Gastrocnemius medialis (tissue), 4 donors: ENCODE measurements at regions not wholly inside any gene's neighbourhood (a gene's known extent, or its start where the extent isn't known, plus 50 kb on each side); places are given as distances from the start of the nearest gene placed in this dataset.
A peak's percentile ranks its signal among the peaks of the same experiment; 100 is the strongest.

ENCODE experiments used
- ATAC-seq, 2 donors: fragments of 150-250 bp; one replicate each; pipeline ENCODE4 v1.9.1; 2016
- DNase-seq, 2 donors: peaks; one replicate each; pipeline ENCODE4 v3.0.0-alpha.2; 2019
- H3K27ac ChIP-seq, 4 donors: fragments of 200-600 bp; sonication (generic); 1 replicate in 1 of 4; 2 replicates in 3 of 4; pipeline ENCODE4 v1.5.1; 2016 to 2018; ENCODE audit warnings: mild to moderate bottlenecking in 2 of 4, moderate library complexity in 1 of 4
- H3K27me3 ChIP-seq, 3 donors: fragments of 200-600 bp; sonication (generic) in 2 of 3; 1 replicate in 1 of 3; 2 replicates in 2 of 3; pipeline versions ENCODE4 v1.5.1 to v1.6.0; 2016 to 2019; ENCODE audit warnings: mild to moderate bottlenecking in 1 of 3, moderate library complexity in 1 of 3
- H3K36me3 ChIP-seq, 2 donors: fragments of 200-600 bp; sonication (generic) in 1 of 2; one replicate each; pipeline ENCODE4 v1.5.1; 2017 to 2018
- H3K4me1 ChIP-seq, 2 donors: fragments of 200-600 bp; sonication (generic) in 1 of 2; one replicate each; pipeline ENCODE4 v1.5.1; 2016 to 2017; ENCODE audit warnings: mild to moderate bottlenecking in 2 of 2
- H3K4me3 ChIP-seq, 4 donors: fragments of 200-600 bp; sonication (generic) in 3 of 4; 1 replicate in 1 of 4; 2 replicates in 3 of 4; pipeline ENCODE4 v1.5.1; 2016 to 2019; ENCODE audit warnings: mild to moderate bottlenecking in 2 of 4
- H3K9me3 ChIP-seq, 3 donors: fragments of 200-600 bp; sonication (generic) in 2 of 3; 1 replicate in 1 of 3; 2 replicates in 2 of 3; pipeline ENCODE4 v1.5.1; 2016 to 2019
- POLR2A ChIP-seq, 2 donors: fragments of 450-650 bp; IDR thresholded peaks; one replicate each; pipeline ENCODE4 v1.6.1; 2017; ENCODE audit warnings: antibody characterized with exemption in 2 of 2, mild to moderate bottlenecking in 2 of 2, moderate library complexity in 2 of 2
- in situ Hi-C, 4 donors: fragments of 200-750 bp; cut with MboI; loops; one replicate each; pipeline versions ENCODE4 v1.15.0 to v1.8.0; 2017; ENCODE audit warnings: low sequenced_read_pairs in 4 of 4
- intact Hi-C: fragments of 100-400 bp; cut with DNase I; formaldehyde crosslinking; loops from one replicate; pipeline ENCODE4 v1.15.1; 2023; ENCODE audit warnings: low total_unique reads
- TF ChIP-seq, protein P1 (sequence below), 5 experiments: fragments of 450-650 bp in 3 of 5; fragments of 200-600 bp in 2 of 5; sonication (generic) in 2 of 5; IDR thresholded peaks in 4 of 5; conservative IDR thresholded peaks in 1 of 5; 1 replicate in 4 of 5; 2 replicates in 1 of 5; pipeline ENCODE4 v1.5.1; 2016 to 2019; ENCODE audit warnings: antibody characterized with exemption in 5 of 5, mild to moderate bottlenecking in 3 of 5, moderate library complexity in 3 of 5

DNA sequence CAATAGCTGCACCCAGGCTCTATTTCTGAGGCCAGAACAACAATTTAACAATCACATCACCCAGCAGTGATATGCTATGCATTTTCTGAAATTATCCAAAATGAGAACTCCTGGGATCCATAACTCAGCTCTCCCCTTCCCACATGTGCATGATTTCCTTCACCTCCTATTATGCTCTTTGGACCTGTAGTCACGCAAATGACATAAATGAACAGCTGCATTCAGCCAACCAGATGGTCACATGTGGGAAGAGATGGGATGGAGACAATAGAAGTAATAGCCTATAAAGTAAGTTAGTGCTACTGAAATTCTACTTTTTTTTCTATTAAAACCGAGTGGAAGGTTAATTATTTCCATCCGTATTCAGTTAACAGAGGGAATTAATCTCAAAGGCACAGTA lies 662.1 kb upstream of the ID4 start:
- no peak overlapping the region for H3K4me3 ChIP-seq
- TF ChIP-seq, protein P1, sequence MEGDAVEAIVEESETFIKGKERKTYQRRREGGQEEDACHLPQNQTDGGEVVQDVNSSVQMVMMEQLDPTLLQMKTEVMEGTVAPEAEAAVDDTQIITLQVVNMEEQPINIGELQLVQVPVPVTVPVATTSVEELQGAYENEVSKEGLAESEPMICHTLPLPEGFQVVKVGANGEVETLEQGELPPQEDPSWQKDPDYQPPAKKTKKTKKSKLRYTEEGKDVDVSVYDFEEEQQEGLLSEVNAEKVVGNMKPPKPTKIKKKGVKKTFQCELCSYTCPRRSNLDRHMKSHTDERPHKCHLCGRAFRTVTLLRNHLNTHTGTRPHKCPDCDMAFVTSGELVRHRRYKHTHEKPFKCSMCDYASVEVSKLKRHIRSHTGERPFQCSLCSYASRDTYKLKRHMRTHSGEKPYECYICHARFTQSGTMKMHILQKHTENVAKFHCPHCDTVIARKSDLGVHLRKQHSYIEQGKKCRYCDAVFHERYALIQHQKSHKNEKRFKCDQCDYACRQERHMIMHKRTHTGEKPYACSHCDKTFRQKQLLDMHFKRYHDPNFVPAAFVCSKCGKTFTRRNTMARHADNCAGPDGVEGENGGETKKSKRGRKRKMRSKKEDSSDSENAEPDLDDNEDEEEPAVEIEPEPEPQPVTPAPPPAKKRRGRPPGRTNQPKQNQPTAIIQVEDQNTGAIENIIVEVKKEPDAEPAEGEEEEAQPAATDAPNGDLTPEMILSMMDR (IDR thresholded peaks at IDR 0.05 in 4 of 5, conservative IDR thresholded peaks at IDR 0.05 in 1 of 5), result no peak
- no peak for TF ChIP-seq POLR2A (IDR thresholded peaks at IDR 0.05)
- in situ Hi-C loops (no loop called here), intact Hi-C loops (no loop called here)
- H3K27me3 ChIP-seq, result no peaks in the 10 kb centered on the region
- no peaks in the 10 kb centered on the region for H3K4me1 ChIP-seq
- DNase-seq (no peak), ATAC-seq (no peak)
- no peaks in the 10 kb centered on the region for H3K36me3 ChIP-seq
- no peaks in the 10 kb centered on the region for H3K9me3 ChIP-seq
- H3K27ac ChIP-seq, result no peak overlapping the region

DNA sequence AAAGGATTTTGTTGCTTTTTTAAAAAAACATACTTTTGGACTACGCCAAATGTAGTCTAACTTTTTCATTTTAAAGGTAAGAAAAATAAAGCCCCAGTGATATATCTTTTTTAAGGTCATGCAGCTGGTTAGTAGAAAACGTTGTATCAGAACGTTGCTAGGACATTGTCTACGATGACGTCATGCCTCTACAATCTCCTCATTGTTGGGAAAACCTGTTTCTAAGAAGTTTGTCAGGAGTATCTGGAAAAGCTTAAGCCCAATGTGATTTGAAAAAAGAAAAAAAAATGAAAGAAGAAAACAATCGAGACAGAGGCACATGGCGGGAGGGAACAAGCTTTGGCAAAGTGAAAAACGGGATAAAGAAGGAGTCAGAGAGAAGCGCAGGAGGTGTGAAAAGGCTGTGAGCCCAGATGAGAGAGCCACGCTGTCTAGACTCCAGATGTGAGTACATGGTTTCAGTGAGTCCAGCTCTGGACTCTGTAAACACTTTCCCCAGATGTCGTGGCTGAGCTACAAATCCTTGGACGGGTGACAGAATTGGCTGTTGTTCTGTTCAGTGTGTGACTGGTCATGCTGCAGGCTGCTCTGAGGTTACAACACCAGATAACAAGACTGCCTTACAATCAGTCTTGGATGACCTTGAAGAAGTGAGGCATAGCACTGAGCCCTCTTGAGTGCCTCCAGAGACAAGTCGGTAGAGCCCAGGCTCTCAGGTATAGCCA lies 656.7 kb upstream of the ID4 start:
- intact Hi-C loops, result no loop called here
- TF ChIP-seq POLR2A (IDR thresholded peaks at IDR 0.05), result no peak
- TF ChIP-seq, protein P1 (IDR thresholded peaks at IDR 0.05 in 4 of 5, conservative IDR thresholded peaks at IDR 0.05 in 1 of 5), result no peak
- Histone ChIP-seq H3K4me1 (no peaks in the 10 kb centered on the region), H3K27ac (peak overlapping the region in 1 of 4 donors; percentile 38), H3K9me3 (no peaks in the 10 kb centered on the region), H3K4me3 (no peak overlapping the region), H3K36me3 (no peaks in the 10 kb centered on the region), H3K27me3 (no peaks in the 10 kb centered on the region)
- peak; percentile 55 to 71 for DNase-seq
- ATAC-seq, result peak; percentile 84 to 91
- in situ Hi-C loops, result no loop called here

DNA sequence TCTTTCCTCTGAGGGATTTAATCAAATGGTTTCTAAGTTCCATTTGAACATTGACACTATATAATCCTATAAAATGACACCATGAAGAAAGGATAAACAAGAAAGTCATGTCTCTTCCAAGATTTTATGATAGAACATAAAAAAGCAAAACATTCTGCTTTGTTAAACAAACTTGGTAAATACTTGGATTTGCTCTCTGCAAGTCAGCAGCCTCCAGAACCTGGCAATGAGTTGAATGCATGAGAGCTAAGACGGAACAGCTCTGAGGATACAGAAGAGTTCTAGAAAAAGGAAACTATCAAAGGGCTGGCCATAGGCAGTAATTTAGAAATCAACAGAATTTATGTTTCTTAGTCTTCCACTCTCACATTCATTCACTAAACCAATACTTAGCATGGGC lies 656.0 kb upstream of the ID4 start:
- intact Hi-C loops (no loop called here), in situ Hi-C loops (no loop called here)
- TF ChIP-seq, protein P1 (IDR thresholded peaks at IDR 0.05 in 4 of 5, conservative IDR thresholded peaks at IDR 0.05 in 1 of 5), result no peak
- no peak for TF ChIP-seq POLR2A (IDR thresholded peaks at IDR 0.05)

DNA sequence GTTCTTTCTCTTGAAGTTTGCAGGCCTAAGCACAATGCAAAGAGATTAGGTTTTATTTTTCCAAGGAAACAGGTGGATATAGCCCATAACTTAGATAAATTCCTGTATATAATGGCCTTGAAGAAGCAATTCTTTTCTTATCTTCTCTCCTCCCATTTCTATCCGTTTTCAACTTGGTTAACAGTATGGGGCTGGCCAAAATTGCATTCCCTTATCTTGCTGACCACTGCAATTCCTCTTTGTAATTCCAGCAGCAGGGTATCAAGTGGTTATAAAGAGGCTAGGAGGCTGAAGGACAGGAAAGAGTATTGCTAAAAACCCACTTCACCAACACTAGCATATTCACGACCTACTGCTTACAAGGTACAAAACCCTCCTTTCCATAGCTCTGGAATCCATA lies 643.5 kb upstream of the ID4 start:
- Histone ChIP-seq H3K36me3 (no peaks in the 10 kb centered on the region), H3K9me3 (no peaks in the 10 kb centered on the region), H3K4me3 (no peak overlapping the region), H3K4me1 (no peaks in the 10 kb centered on the region), H3K27me3 (no peaks in the 10 kb centered on the region), H3K27ac (no peak overlapping the region)
- no peak for ATAC-seq
- in situ Hi-C loops, result no loop called here
- intact Hi-C loops, result no loop called here
- DNase-seq, result no peak
- TF ChIP-seq, protein P1 (IDR thresholded peaks at IDR 0.05 in 4 of 5, conservative IDR thresholded peaks at IDR 0.05 in 1 of 5), result no peak
- no peak for TF ChIP-seq POLR2A (IDR thresholded peaks at IDR 0.05)

More for the DNA sequence above, 656.0 kb upstream of the ID4 start:
- no peak overlapping the region for H3K4me3 ChIP-seq
- no peak for ATAC-seq
- DNase-seq, result no peak
- H3K27ac ChIP-seq, result peak overlapping the region in 1 of 4 donors; percentile 38
- no peaks in the 10 kb centered on the region for H3K9me3 ChIP-seq
- no peaks in the 10 kb centered on the region for H3K27me3 ChIP-seq
- H3K4me1 ChIP-seq, result no peaks in the 10 kb centered on the region
- no peaks in the 10 kb centered on the region for H3K36me3 ChIP-seq

DNA sequence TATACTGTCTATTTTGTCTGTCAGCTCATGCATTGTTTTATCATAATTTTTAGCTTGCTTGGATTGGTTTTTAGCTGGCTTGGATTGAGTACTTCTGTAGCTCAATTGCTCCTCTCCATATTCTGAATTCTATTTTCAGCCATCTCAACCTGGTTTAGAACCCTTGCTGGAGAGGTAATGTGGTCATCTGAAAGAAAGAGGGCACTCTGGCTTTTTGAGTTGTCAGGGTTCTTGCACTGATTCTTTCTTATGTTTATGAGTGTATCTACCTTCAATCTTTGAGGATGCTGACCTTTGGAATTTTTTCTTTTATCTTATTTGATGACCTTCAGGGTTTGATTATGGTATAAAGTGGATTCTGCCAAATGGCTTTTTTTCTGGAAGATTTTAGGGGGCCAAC lies 632.7 kb upstream of the ID4 start:
- H3K27ac ChIP-seq, result no peak overlapping the region
- no peaks in the 10 kb centered on the region for H3K36me3 ChIP-seq
- DNase-seq (no peak), ATAC-seq (no peak)
- H3K4me1 ChIP-seq, result no peaks in the 10 kb centered on the region
- intact Hi-C loops, result no loop called here
- H3K27me3 ChIP-seq, result no peaks in the 10 kb centered on the region
- H3K9me3 ChIP-seq, result no peaks in the 10 kb centered on the region
- no peak for TF ChIP-seq POLR2A (IDR thresholded peaks at IDR 0.05)
- TF ChIP-seq, protein P1 (IDR thresholded peaks at IDR 0.05 in 4 of 5, conservative IDR thresholded peaks at IDR 0.05 in 1 of 5), result no peak
- no peak overlapping the region for H3K4me3 ChIP-seq
- in situ Hi-C loops, result no loop called here
